Aorta (tissue), 5 donors: ENCODE measurements at regions not wholly inside any gene's neighbourhood (a gene's known extent, or its start where the extent isn't known, plus 50 kb on each side); places are given as distances from the start of the nearest gene placed in this dataset.

Experiments used
- ATAC-seq: fragments of 200-7000 bp; cut with Tn5 transposase; one replicate; pipeline ENCODE4 v1.9.1; 2022; ENCODE audit warnings: moderate library complexity; ENCODE audit not compliant: low FRiP score
- DNase-seq, 2 donors: peaks; one replicate each; pipeline ENCODE4 v3.0.0-alpha.2; 2020
- H3K27ac ChIP-seq, 2 donors: one replicate each; pipeline ENCODE4 v1.5.1; 2013; ENCODE audit warnings: low read length in 2 of 2, mild to moderate bottlenecking in 2 of 2, moderate library complexity in 2 of 2, control low read depth in 1 of 2, inconsistent platforms in 1 of 2, low read depth in 1 of 2
- H3K27me3 ChIP-seq, 2 donors: one replicate each; pipeline ENCODE4 v1.6.1; 2013; ENCODE audit warnings: control low read depth in 1 of 2, low read length in 1 of 2, mild to moderate bottlenecking in 1 of 2, moderate library complexity in 1 of 2; ENCODE audit not compliant: insufficient read depth in 2 of 2, control insufficient read depth in 1 of 2
- H3K36me3 ChIP-seq, 2 donors: one replicate each; pipeline ENCODE4 v1.6.1; 2013; ENCODE audit warnings: control low read depth in 1 of 2, low read length in 1 of 2, mild to moderate bottlenecking in 1 of 2; ENCODE audit not compliant: insufficient read depth in 2 of 2, control insufficient read depth in 1 of 2
- H3K4me1 ChIP-seq, 2 donors: one replicate each; pipeline ENCODE4 v1.6.1; 2013; ENCODE audit warnings: low read length in 2 of 2, control low read depth in 1 of 2, mild to moderate bottlenecking in 1 of 2, moderate library complexity in 1 of 2; ENCODE audit not compliant: insufficient read depth in 2 of 2, control insufficient read depth in 1 of 2
- H3K4me3 ChIP-seq, 2 donors: one replicate each; pipeline ENCODE4 v1.5.1; 2013; ENCODE audit warnings: low read length in 2 of 2, control low read depth in 1 of 2, mild to moderate bottlenecking in 1 of 2
- H3K9me3 ChIP-seq: one replicate; pipeline ENCODE4 v1.6.1; 2013; ENCODE audit warnings: mild to moderate bottlenecking, low read length; ENCODE audit not compliant: control insufficient read depth
- WGBS, 2 donors: extraction: QIAGEN DNeasy Blood & Tissue Kit; methylation state at CpG; one replicate each; pipeline ENCODE4 v1.1.7; 2013; 5-methylcytosine and 5-hydroxymethylcytosine counted together
- intact Hi-C, 2 donors: fragments of 100-400 bp; cut with DNase I; formaldehyde crosslinking; loops; one replicate each; pipeline versions ENCODE4 v1.14.2 to v1.15.0; 2022
- donor health status: healthy with polysubstance abuse.
- donor health status: Bipolar disorder and iron deficiency.
- donor health status: DM: no; HTN: no; CAD: no.
- donor health status: DM: no; HTN: no; CAD: no.
- donor health status: DM: yes; HTN: yes; CAD: no.

DNA sequence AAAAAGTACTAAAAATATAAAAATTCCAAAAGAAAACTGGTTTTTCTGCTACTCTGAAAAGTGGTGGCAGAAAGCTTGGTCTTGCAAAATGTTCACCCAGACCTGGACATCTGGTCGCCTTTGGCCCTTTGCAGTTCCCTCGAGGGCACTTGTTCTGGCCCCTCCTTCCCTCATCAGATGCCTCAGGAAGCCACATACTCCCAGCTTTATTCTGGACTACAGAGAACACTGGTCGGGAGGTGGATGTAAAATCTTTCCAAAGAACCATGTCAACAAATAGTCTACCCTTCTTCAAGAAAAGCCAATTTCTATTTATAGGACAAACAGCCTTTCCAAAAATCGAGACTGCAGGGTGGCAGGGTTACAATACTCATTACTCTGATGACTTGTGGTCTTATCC, 726.1 kb downstream of the TNS3 start:
- Histone ChIP-seq H3K9me3 (no peaks in the 10 kb centered on the region), H3K27ac (no peak overlapping the region), H3K4me3 (no peak overlapping the region), H3K27me3 (no peaks in the 10 kb centered on the region), H3K36me3 (no peaks in the 10 kb centered on the region), H3K4me1 (peaks cover 0 to 2% of the 10 kb centered on the region in 2 donors)
- no peak for ATAC-seq
- intact Hi-C loops, result no loop called here
- 6 to 7% methylated on average over 4 of the region's 4 CpGs for WGBS, 2 donors
- no peak for DNase-seq

DNA sequence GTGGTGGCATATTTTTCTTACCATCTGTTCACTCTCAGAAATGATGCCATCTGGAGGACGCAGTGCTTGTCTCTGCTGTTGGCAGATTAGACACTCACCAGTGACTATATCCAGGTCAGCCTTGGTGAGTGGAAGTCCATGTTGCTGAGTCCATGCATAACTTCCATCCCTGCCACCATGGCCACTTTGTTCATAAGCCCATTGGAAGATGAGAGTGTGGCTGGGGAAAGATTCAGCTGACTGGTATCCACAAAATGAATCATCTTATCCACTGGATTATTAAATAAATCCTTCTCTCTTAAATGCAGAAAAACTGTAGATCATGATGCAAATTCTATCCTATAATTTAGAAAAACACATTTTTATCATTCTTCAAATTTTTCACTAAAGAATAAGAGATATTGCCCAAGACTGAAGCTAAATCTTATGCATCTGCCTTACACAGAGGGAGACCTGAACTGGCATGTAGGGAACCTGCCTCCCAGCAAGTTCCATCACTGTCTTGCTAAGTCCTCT, 726.9 kb downstream of the TNS3 start:
- Histone ChIP-seq H3K36me3 (no peaks in the 10 kb centered on the region), H3K27me3 (no peaks in the 10 kb centered on the region), H3K4me1 (peaks cover 0 to 2% of the 10 kb centered on the region in 2 donors), H3K9me3 (no peaks in the 10 kb centered on the region), H3K4me3 (no peak overlapping the region), H3K27ac (no peak overlapping the region)
- DNase-seq (no peak), ATAC-seq (no peak)
- intact Hi-C loops, result no loop called here
- WGBS, 2 donors, result 72 to 74% methylated on average over 1 of the region's 1 CpG

DNA sequence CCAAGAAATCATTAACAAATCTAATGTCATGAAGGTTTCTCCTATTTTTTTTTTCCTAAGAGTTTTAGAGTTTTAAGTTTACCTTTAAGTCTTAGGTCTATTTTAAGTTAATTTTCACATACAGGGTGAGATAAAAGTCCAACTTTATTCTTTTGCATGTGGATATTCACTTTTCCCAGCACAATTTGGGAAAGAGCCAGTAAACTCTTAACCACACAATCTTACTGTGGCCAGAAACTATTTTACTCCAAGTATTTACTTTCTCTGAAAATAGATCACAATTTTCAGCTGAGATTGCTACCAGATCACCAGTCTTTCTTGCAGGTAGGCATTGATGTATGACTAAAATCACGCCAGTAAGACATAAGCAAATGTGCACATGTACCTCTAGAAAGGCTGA, 728.5 kb downstream of the TNS3 start:
- WGBS, 2 donors, result 19 to 49% methylated on average over 1 of the region's 1 CpG
- Histone ChIP-seq H3K9me3 (no peaks in the 10 kb centered on the region), H3K27me3 (no peaks in the 10 kb centered on the region), H3K36me3 (no peaks in the 10 kb centered on the region), H3K4me1 (peaks cover 0 to 2% of the 10 kb centered on the region in 2 donors), H3K4me3 (no peak overlapping the region), H3K27ac (no peak overlapping the region)
- DNase-seq (no peak), ATAC-seq (no peak)
- intact Hi-C loops, result no loop called here

DNA sequence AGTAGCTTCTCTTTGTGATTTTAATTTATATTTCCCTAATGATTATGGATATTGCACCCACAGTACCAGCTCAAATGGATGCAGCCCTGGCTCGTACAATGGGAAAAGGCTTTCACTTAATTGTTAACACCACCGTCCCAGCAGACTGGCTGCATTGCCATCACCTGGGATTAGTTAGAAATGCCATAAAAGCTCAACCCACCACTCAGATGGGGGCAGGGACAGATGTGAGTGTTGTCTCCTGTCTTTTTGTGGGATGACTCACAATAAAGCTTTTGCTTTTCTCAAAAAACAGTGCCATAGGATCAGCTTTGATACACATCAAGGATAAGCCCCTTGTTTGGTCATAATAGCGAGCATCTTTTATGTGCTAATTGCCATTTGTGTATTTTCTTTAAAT, 729.1 kb downstream of the TNS3 start:
- Histone ChIP-seq H3K27ac (no peak overlapping the region), H3K4me3 (no peak overlapping the region), H3K9me3 (no peaks in the 10 kb centered on the region), H3K4me1 (peaks cover 0 to 2% of the 10 kb centered on the region in 2 donors), H3K36me3 (no peaks in the 10 kb centered on the region), H3K27me3 (no peaks in the 10 kb centered on the region)
- WGBS, 2 donors, result 95% methylated on average over 3 of the region's 3 CpGs
- DNase-seq (no peak), ATAC-seq (no peak)
- intact Hi-C loops, result no loop called here

DNA sequence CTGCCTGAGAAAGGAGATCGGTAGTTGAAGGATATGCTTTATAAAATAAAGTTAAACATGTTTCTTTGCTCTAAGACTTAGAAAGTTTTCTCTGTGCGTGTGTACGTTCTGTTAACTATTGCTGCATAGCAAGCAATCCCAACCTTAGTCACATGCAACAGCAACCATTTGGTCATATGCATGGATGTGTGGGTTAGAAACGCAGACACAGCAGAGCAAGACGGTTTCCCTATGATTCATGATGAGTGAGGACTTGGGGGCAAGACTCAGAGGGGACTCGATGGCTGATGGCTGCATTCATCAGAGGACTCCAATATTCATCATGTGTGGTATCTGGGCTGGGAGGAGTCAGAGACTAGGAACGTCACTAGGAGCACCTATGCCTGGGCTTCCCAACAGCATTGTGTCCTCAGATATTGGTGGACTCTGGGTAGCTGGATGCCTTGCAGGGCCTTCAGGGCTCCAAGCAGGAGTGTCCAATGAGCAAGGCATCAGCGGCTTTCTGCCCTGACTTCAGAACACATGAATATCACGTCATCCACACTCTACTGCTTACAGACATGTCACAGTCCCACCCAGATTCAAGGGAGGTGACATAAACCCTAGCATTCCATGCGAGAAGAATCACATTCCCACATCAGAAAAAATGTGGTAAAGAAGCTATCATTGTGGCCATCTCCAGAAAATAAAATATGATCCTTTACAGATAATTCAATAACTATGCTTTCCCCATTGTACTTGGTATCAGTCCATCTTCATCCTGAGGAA, 731.2 kb downstream of the TNS3 start:
- H3K27ac ChIP-seq, result no peak overlapping the region
- H3K4me3 ChIP-seq, result no peak overlapping the region
- DNase-seq, result no peak
- H3K36me3 ChIP-seq, result no peaks in the 10 kb centered on the region
- ATAC-seq, result no peak
- H3K27me3 ChIP-seq, result no peaks in the 10 kb centered on the region
- H3K9me3 ChIP-seq, result no peaks in the 10 kb centered on the region
- peaks cover 0 to 2% of the 10 kb centered on the region in 2 donors for H3K4me1 ChIP-seq
- 92 to 94% methylated on average over 10 of the region's 10 CpGs for WGBS, 2 donors
- intact Hi-C loops, result no loop called here

DNA sequence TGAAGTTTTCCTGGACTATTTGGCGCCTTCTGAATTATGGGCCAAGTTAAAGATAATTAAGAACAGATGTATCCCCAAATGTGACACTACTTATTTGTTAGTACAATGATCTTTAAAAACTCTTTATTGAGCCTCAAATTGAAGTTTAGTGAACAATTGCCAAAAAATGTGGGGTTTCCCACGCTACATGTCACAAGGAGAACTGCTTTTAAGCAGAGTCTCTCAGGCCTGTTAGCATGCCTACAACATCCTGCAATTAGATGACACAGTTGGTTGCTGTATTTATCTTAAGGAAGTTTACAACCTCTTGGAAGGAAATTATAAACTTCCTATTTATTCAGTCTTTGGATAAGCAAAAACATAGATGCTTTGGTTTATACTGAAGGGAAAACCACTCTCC, 733.0 kb downstream of the TNS3 start:
- no peak for ATAC-seq
- intact Hi-C loops, result no loop called here

DNA sequence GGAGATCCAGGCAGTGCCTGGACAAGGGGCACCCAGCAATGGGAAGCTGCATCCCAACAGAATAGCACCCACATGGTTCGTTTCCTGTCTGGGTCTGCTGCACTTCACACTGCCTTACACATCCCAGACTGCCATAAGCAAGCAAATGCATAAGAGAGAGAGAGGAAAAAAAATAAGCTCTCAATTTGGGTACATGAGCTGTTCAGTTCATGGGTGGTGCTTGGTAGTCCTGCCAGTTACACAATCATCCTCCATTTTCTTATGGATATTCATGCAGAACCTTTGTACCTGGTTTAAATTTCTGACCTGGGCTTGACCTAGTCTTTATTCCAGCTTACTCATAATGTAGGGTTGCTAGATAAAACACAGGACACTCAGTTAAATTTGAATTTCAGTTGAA, 733.6 kb downstream of the TNS3 start:
- Histone ChIP-seq H3K4me1 (no peaks in the 10 kb centered on the region), H3K36me3 (no peaks in the 10 kb centered on the region), H3K4me3 (no peak overlapping the region), H3K27me3 (no peaks in the 10 kb centered on the region), H3K9me3 (no peaks in the 10 kb centered on the region), H3K27ac (no peak overlapping the region)
- 90 to 91% methylated on average over 1 of the region's 1 CpG for WGBS, 2 donors
- ATAC-seq (no peak), DNase-seq (no peak)
- intact Hi-C loops, result no loop called here

More for the DNA sequence above, 733.0 kb downstream of the TNS3 start:
- no peak overlapping the region for H3K27ac ChIP-seq
- H3K9me3 ChIP-seq, result no peaks in the 10 kb centered on the region
- 95 to 96% methylated on average over 2 of the region's 2 CpGs for WGBS, 2 donors
- H3K27me3 ChIP-seq, result no peaks in the 10 kb centered on the region
- no peaks in the 10 kb centered on the region for H3K36me3 ChIP-seq
- no peak for DNase-seq
- H3K4me1 ChIP-seq, result no peaks in the 10 kb centered on the region
- H3K4me3 ChIP-seq, result no peak overlapping the region

DNA sequence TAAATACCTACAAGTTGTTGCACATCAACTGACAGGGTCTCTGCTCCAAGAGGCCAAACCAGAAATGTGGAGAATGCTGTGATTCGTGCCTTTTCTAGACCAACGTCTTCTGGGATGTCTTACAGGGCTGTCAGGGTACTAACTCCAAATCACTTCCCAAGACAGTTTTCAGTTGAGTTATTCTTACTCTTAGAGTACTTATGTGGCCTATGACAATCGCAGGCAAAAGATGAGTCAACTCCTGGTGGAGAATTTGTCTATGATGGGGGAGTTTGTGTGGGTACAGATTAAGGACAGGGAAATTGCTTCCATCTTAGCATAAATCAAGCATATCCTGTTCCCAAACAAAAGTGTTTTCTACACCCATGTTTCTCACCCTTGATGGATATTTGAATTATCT, 734.8 kb downstream of the TNS3 start:
- WGBS, 2 donors, result 92 to 94% methylated on average over 3 of the region's 3 CpGs
- ATAC-seq, result no peak
- intact Hi-C loops, result no loop called here

DNA sequence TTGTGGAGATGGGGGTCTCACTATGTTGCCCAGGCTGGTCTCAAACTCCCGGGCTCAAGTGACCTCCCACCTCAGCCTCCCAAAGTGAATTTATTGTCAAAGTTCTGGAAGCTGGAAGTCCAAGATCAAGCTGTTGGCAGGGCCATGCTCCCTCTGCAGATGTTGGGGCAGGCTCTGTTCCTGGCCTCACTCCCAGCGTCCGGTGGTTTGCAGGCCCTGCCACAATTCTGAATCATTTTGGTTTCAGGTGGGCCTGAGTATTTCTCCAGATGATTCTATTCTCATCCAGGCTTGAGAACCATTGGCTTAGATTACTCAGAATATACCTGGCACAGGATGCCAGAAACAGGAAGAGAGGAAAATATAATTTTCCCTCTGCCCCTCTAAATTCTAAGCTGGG, 737.4 kb downstream of the TNS3 start:
- no peak for DNase-seq
- intact Hi-C loops, result no loop called here
- Histone ChIP-seq H3K36me3 (no peaks in the 10 kb centered on the region), H3K27ac (no peak overlapping the region), H3K4me3 (no peak overlapping the region), H3K27me3 (no peaks in the 10 kb centered on the region), H3K4me1 (no peaks in the 10 kb centered on the region), H3K9me3 (no peaks in the 10 kb centered on the region)
- 61 to 71% methylated on average over 3 of the region's 3 CpGs for WGBS, 2 donors
- ATAC-seq, result no peak

More for the DNA sequence above, 734.8 kb downstream of the TNS3 start:
- Histone ChIP-seq H3K4me3 (no peak overlapping the region), H3K4me1 (no peaks in the 10 kb centered on the region), H3K27me3 (no peaks in the 10 kb centered on the region), H3K27ac (no peak overlapping the region), H3K9me3 (no peaks in the 10 kb centered on the region), H3K36me3 (no peaks in the 10 kb centered on the region)
- no peak for DNase-seq
